AG04449 (cell line): ENCODE measurements at regions not wholly inside any gene's neighbourhood (a gene's known extent, or its start where the extent isn't known, plus 50 kb on each side); places are given as distances from the start of the nearest gene placed in this dataset.

ENCODE experiments used
- CTCF ChIA-PET: fragments of 350-600 bp; formaldehyde crosslinking; extraction: SDS; loops from one replicate; lab custom pipeline; 2021; ENCODE audit warnings: antibody characterized with exemption; lab: Yijun Ruan, JAX
- POLR2A ChIA-PET: fragments of 400-600, 350-600 bp; formaldehyde crosslinking; extraction: SDS; loops from one replicate; lab custom pipeline; 2020; ENCODE audit warnings: antibody characterized with exemption, inconsistent platforms; lab: Yijun Ruan, JAX
- DNase-seq: peaks from one replicate; pipeline ENCODE4 v3.0.0-alpha.2; 2010; ENCODE audit warnings: low read depth, low spot score
- H3K4me3 ChIP-seq: 2 replicates; pipeline ENCODE4 v1.5.1; 2011; ENCODE audit warnings: low read depth, mild to moderate bottlenecking, control low read depth, low read length
- TF ChIP-seq, protein P1 (sequence below): IDR thresholded peaks from one replicate; pipeline ENCODE4 v1.5.1; 2011; ENCODE audit warnings: mild to moderate bottlenecking, moderate library complexity, low read length, control low read depth, inconsistent platforms; ENCODE audit not compliant: insufficient read depth; ENCODE audit errors: missing control alignments

GRCh38 chr16:17887963-17888362 is 417.2 kb upstream of the XYLT1 start:
- CTCF ChIA-PET = no interaction called here
- no peak overlapping the region for H3K4me3 ChIP-seq
- POLR2A ChIA-PET = no interaction called here
- TF ChIP-seq, protein P1, sequence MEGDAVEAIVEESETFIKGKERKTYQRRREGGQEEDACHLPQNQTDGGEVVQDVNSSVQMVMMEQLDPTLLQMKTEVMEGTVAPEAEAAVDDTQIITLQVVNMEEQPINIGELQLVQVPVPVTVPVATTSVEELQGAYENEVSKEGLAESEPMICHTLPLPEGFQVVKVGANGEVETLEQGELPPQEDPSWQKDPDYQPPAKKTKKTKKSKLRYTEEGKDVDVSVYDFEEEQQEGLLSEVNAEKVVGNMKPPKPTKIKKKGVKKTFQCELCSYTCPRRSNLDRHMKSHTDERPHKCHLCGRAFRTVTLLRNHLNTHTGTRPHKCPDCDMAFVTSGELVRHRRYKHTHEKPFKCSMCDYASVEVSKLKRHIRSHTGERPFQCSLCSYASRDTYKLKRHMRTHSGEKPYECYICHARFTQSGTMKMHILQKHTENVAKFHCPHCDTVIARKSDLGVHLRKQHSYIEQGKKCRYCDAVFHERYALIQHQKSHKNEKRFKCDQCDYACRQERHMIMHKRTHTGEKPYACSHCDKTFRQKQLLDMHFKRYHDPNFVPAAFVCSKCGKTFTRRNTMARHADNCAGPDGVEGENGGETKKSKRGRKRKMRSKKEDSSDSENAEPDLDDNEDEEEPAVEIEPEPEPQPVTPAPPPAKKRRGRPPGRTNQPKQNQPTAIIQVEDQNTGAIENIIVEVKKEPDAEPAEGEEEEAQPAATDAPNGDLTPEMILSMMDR = no peak
- DNase-seq = no peak

DNA sequence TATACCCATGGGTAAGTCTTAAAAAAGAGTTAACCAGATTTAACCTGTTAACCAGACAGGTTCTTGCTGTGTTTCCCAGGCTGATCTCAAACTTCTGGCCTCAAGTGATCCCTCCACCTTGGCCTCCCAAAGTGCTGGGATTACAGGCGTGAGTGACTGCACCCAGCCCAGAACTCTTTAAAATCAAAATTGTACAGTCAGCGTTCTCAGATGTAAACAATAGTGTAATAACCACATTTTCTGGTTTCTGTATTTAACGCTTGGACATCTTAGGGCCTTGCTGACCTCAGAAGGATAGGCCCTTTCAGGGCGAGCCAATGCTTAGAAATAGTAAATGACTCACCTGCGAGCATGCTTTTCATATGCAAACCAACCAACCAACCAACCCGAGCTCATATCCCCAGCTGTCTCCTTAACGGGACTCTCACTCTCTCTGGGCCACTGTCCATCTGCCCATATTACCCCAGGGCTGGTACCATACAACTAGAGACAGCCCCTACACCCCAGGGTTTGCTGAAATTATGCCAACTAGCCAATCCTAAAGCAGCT is 415.0 kb upstream of the XYLT1 start:
- H3K4me3 ChIP-seq = no peak overlapping the region
- POLR2A ChIA-PET = no interaction called here
- no peak for DNase-seq
- CTCF ChIA-PET = no interaction called here
- TF ChIP-seq, protein P1 = no peak

DNA sequence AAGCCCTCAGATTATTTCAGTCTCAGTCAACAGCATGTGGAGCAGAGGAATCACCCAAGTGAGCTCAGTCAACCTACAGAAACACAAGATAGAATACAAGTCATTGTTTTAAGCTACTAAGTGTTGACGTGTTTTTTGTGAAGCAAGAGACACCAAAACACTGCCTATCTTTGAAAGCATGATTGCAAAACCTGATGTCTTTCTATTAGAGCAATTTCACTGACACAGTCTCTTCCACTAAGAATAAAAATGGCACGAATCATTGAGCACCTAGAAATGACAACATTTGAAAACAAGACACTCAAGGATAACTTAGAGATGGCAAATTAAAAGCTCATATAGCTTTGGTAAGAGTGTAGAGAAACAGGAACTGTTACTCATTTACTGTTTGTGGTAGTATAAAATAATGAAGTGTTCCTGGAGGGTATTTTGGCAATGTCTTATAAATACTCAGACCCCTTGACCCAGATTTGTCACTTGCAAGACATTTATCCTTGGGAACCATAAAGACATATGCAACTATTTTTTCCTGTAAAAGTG is 407.1 kb upstream of the XYLT1 start:
- ChIA-PET POLR2A (no interaction called here), CTCF (no interaction called here)
- TF ChIP-seq, protein P1 = no peak
- no peak overlapping the region for H3K4me3 ChIP-seq
- DNase-seq = no peak

DNA sequence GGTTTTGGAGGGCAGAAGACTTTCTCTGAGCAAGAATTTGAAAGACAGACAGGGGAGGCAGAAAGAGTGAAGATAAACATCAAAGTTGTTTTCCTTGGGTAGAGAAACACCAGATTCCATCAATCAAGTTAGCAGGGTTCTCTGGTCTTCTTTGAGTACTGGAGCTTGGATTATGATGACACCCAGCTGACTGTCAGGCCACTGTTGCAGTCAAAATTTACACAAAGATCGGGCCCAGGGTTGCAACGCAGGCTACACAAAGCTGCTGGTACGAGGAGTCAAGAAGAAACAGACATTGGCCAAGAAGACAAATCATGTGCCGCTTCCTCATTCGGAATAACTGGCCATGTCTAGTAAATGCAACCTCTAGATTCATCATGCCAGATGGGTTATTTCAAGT is 396.2 kb upstream of the XYLT1 start:
- no peak overlapping the region for H3K4me3 ChIP-seq
- CTCF ChIA-PET = no interaction called here
- TF ChIP-seq, protein P1 = no peak
- no peak for DNase-seq
- POLR2A ChIA-PET = no interaction called here

- TF ChIP-seq, protein P1 = no peak
Observed at GRCh38 chr16:17861981-17862479, 391.3 kb upstream of the XYLT1 start.

GRCh38 chr16:17858061-17858460 is 387.3 kb upstream of the XYLT1 start:
- ChIA-PET POLR2A (no interaction called here), CTCF (no interaction called here)
- no peak overlapping the region for H3K4me3 ChIP-seq
- no peak for DNase-seq
- TF ChIP-seq, protein P1 = no peak

More at GRCh38 chr16:17861981-17862479, 391.3 kb upstream of the XYLT1 start:
- CTCF ChIA-PET = no interaction called here
- POLR2A ChIA-PET = no interaction called here
- DNase-seq = no peak
- H3K4me3 ChIP-seq = no peak overlapping the region
